ENCODE measurements at regions not wholly inside any gene's neighbourhood (a gene's known extent, or its start where the extent isn't known, plus 50 kb on each side); places are given as distances from the start of the nearest gene placed in this dataset.

GRCh38 chr21:28554660-28555475 lies 437.8 kb downstream of the LTN1 start:
- POLR2A ChIA-PET: no interaction called here
- TF ChIP-seq ZNF416 (CRISPR knock-in tag; IDR thresholded peaks at IDR 0.05): no peak
- ATAC-seq: peak; percentile 84
- Mint-ChIP-seq H3K4me1 (peaks cover 27% of the 10 kb centered on the region), H3K27ac (0 out of 2 replicates have a peak overlapping the region, but pooled peaks have one; percentile 13), H3K36me3 (peaks cover 8% of the 10 kb centered on the region), H3K27me3 (ENCODE audit: low read depth) (no peaks in the 10 kb centered on the region), H3K4me3 (no peak overlapping the region), H3K9me3 (peaks cover 24% of the 10 kb centered on the region)
- peak; percentile 26 for DNase-seq (ENCODE audit: low spot score)
- CTCF ChIA-PET: no interaction called here

DNA sequence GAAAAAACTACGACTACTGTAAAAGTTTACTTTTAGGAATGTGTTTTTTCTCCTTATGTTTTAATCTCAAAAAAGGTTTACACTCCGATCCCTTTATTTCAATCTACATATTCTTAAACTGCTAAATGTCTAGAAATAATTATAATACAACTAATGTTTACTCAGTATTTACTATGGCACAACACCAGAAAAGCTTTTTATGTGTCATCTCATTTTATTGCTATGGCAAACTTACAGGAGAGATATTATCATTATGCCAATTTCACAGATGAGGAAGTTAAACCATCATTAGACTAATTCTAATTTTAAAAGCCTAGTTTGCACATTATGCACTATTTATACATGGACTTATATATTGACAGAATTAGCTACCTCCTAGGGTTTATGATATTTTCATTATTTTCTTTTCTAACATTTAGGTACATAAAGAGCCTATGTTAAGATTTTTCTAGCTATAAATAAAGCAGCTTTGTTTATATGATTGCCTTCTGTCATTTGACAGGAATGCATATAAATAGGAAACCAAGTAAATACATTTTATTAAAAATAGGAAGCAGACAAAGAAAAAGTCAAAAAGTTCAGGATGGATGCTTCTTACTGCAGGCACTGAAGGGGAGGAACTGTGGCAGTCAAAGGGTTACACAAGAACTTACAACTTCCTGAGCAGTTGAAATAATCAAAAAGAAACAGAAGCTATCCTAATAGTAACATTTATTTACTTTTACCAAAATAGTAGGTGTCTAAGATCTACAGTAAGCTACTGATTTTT lies 442.4 kb downstream of the LTN1 start:
- ATAC-seq: no peak
- TF ChIP-seq, protein P1, sequence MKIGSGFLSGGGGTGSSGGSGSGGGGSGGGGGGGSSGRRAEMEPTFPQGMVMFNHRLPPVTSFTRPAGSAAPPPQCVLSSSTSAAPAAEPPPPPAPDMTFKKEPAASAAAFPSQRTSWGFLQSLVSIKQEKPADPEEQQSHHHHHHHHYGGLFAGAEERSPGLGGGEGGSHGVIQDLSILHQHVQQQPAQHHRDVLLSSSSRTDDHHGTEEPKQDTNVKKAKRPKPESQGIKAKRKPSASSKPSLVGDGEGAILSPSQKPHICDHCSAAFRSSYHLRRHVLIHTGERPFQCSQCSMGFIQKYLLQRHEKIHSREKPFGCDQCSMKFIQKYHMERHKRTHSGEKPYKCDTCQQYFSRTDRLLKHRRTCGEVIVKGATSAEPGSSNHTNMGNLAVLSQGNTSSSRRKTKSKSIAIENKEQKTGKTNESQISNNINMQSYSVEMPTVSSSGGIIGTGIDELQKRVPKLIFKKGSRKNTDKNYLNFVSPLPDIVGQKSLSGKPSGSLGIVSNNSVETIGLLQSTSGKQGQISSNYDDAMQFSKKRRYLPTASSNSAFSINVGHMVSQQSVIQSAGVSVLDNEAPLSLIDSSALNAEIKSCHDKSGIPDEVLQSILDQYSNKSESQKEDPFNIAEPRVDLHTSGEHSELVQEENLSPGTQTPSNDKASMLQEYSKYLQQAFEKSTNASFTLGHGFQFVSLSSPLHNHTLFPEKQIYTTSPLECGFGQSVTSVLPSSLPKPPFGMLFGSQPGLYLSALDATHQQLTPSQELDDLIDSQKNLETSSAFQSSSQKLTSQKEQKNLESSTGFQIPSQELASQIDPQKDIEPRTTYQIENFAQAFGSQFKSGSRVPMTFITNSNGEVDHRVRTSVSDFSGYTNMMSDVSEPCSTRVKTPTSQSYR (CRISPR knock-in tag; IDR thresholded peaks at IDR 0.05): no peak
- TF ChIP-seq NR1H2 (CRISPR knock-in tag; IDR thresholded peaks at IDR 0.05) (no peak), ETV6 (CRISPR knock-in tag; IDR thresholded peaks at IDR 0.05) (no peak), ZNF263 (CRISPR knock-in tag; IDR thresholded peaks at IDR 0.05; ENCODE audit: low read depth) (no peak)
- ChIA-PET CTCF (no interaction called here), POLR2A (no interaction called here)
- Mint-ChIP-seq H3K27ac (no peak overlapping the region), H3K4me3 (no peak overlapping the region), H3K4me1 (peaks cover 12% of the 10 kb centered on the region), H3K27me3 (ENCODE audit: low read depth) (no peaks in the 10 kb centered on the region), H3K36me3 (no peaks in the 10 kb centered on the region), H3K9me3 (peaks cover 13% of the 10 kb centered on the region)
- DNase-seq (ENCODE audit: low spot score): no peak

DNA sequence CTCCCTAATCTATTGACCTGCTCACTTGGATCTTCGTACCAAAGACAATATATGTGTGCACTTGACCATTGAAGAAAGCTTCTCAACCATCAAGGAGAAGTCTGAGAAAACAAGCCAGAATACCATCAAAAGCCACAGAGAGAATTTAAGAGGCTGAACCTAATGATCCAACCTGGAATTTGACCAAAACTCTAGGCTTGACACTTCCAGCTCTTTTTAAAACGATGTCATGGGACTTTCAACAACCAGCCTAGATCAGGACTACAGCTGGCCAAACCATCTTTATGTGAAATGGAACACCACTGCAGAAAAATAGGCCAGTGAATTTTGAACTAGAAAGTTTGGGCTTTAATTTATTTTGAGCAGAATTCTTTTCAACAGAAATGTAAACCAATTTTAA lies 444.4 kb downstream of the LTN1 start:
- no peaks in the 10 kb centered on the region for H3K27me3 Mint-ChIP-seq (ENCODE audit: low read depth)
- TF ChIP-seq SP1 (CRISPR knock-in tag; conservative IDR thresholded peaks at IDR 0.05) (no peak), ATF6 (CRISPR knock-in tag; IDR thresholded peaks at IDR 0.05) (no peak), ARID4B (CRISPR knock-in tag; IDR thresholded peaks at IDR 0.05; ENCODE audit: borderline replicate concordance) (no peak), ZMAT4 (CRISPR knock-in tag; IDR thresholded peaks at IDR 0.05) (no peak), ZNF138 (CRISPR knock-in tag; conservative IDR thresholded peaks at IDR 0.05) (no peak), ZNF219 (CRISPR knock-in tag; IDR thresholded peaks at IDR 0.05; ENCODE audit: borderline replicate concordance) (no peak), ZNF263 (CRISPR knock-in tag; IDR thresholded peaks at IDR 0.05; ENCODE audit: low read depth) (no peak), EMX1 (CRISPR knock-in tag; IDR thresholded peaks at IDR 0.05) (no peak), NFYB (CRISPR knock-in tag; conservative IDR thresholded peaks at IDR 0.05; ENCODE audit: low read depth) (no peak), HMGA2 (CRISPR knock-in tag; IDR thresholded peaks at IDR 0.05) (no peak), TP53 (CRISPR knock-in tag; IDR thresholded peaks at IDR 0.05) (no peak), ZNF423 (CRISPR knock-in tag; IDR thresholded peaks at IDR 0.05) (no peak), FOXJ3 (CRISPR knock-in tag; IDR thresholded peaks at IDR 0.05; ENCODE audit: borderline replicate concordance) (no peak), FOXP1 (CRISPR knock-in tag; IDR thresholded peaks at IDR 0.05; ENCODE audit: borderline replicate concordance) (no peak)
- TF ChIP-seq, protein P2, sequence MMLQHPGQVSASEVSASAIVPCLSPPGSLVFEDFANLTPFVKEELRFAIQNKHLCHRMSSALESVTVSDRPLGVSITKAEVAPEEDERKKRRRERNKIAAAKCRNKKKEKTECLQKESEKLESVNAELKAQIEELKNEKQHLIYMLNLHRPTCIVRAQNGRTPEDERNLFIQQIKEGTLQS (CRISPR knock-in tag; conservative IDR thresholded peaks at IDR 0.05): no peak

More for the DNA sequence above, 444.4 kb downstream of the LTN1 start:
- no peaks in the 10 kb centered on the region for H3K4me1 Mint-ChIP-seq
- H3K36me3 Mint-ChIP-seq: no peaks in the 10 kb centered on the region
- H3K27ac Mint-ChIP-seq: no peak overlapping the region
- H3K9me3 Mint-ChIP-seq: peaks cover 15% of the 10 kb centered on the region
- no peak for ATAC-seq
- POLR2A ChIA-PET: no interaction called here
- H3K4me3 Mint-ChIP-seq: no peak overlapping the region
- CTCF ChIA-PET: no interaction called here
- no peak for DNase-seq (ENCODE audit: low spot score)
